K562 (cell line): ENCODE measurements at regions not wholly inside any gene's neighbourhood (a gene's known extent, or its start where the extent isn't known, plus 50 kb on each side); places are given as distances from the start of the nearest gene placed in this dataset.

Experiments used
- ATF1 ChIP-seq, 2 experiments: fragments of 450-650 bp in 1 of 2; IDR thresholded peaks; 2 replicates each; pipeline ENCODE4 v1.6.1; 2016; ENCODE audit warnings: missing compliant biosample characterization in 1 of 2, missing genetic modification characterization in 1 of 2
- ATF6 ChIP-seq: sonication (generic); formaldehyde crosslinking; IDR thresholded peaks from 2 replicates; pipeline ENCODE4 v1.4.0; 2020; ENCODE audit warnings: mild to moderate bottlenecking, missing genetic modification reagents
- CLOCK ChIP-seq: fragments of 250-450 bp; sonication (Bioruptor Pico); IDR thresholded peaks from 2 replicates; pipeline ENCODE4 v1.4.0; 2020; ENCODE audit warnings: mild to moderate bottlenecking, moderate library complexity, borderline replicate concordance
- CREB1 ChIP-seq, 2 experiments: sonication (generic) in 1 of 2; formaldehyde crosslinking in 1 of 2; IDR thresholded peaks; 2 replicates each; pipeline versions ENCODE4 v1.6.1 to v1.8.0; 2012 to 2022; ENCODE audit warnings: inconsistent platforms in 1 of 2, mild to moderate bottlenecking in 1 of 2, missing genetic modification reagents in 1 of 2, moderate library complexity in 1 of 2
- GATAD2A ChIP-seq: fragments of 450-650 bp; IDR thresholded peaks from 2 replicates; pipeline ENCODE4 v1.6.1; 2017
- GTF2B ChIP-seq: IDR thresholded peaks from 2 replicates; pipeline ENCODE4 v1.6.1; 2011; ENCODE audit not compliant: insufficient read length; ENCODE audit errors: extremely low read depth
- HEY1 ChIP-seq: fragments of 250-450 bp; sonication (Bioruptor Pico); IDR thresholded peaks from 2 replicates; pipeline ENCODE4 v1.5.0; 2020; ENCODE audit warnings: mild to moderate bottlenecking, moderate library complexity, borderline replicate concordance
- HMGXB4 ChIP-seq: sonication (generic); formaldehyde crosslinking; IDR thresholded peaks from 2 replicates; pipeline ENCODE4 v1.8.1; 2023; ENCODE audit warnings: mild to moderate bottlenecking, missing genetic modification reagents
- MAFK ChIP-seq: IDR thresholded peaks from 2 replicates; pipeline ENCODE4 v1.6.1; 2011; ENCODE audit warnings: low read length, improper control_type of control experiment
- RERE ChIP-seq: sonication (generic); formaldehyde crosslinking; IDR thresholded peaks from 2 replicates; pipeline ENCODE4 v1.8.0; 2023; ENCODE audit warnings: missing genetic modification reagents, mild to moderate bottlenecking, borderline replicate concordance
- STAT5A ChIP-seq: IDR thresholded peaks from 2 replicates; pipeline ENCODE4 v1.6.1; 2012; ENCODE audit warnings: low read length, inconsistent platforms, borderline replicate concordance
- ZNF311 ChIP-seq: fragments of 250-450 bp; sonication (Bioruptor Pico); IDR thresholded peaks from 2 replicates; pipeline ENCODE4 v1.4.0; 2020; ENCODE audit warnings: mild to moderate bottlenecking, moderate library complexity

- TF ChIP-seq CREB1 (IDR thresholded peaks at IDR 0.05), result peak; percentile 75
- peak; percentile 71 for TF ChIP-seq CREB1 (CRISPR knock-in tag; IDR thresholded peaks at IDR 0.05)
- 0 out of 2 replicates have a peak, but pooled peaks have one; percentile 35 for TF ChIP-seq HMGXB4 (CRISPR knock-in tag)
- TF ChIP-seq ATF6 (CRISPR knock-in tag), result no peak
- peak; percentile 30; the same call in 1 of the 2 replicates for TF ChIP-seq STAT5A
- no peak for TF ChIP-seq ZNF311 (CRISPR knock-in tag)
- peak; percentile 85 for TF ChIP-seq GATAD2A
- TF ChIP-seq MAFK, result peak; percentile 91
- TF ChIP-seq HEY1, result 0 out of 2 replicates have a peak, but pooled peaks have one; percentile 39
- TF ChIP-seq RERE (CRISPR knock-in tag), result 0 out of 2 replicates have a peak, but pooled peaks have one; percentile 48
- TF ChIP-seq CLOCK (CRISPR knock-in tag), result no peak; the same call in 1 of the 2 replicates
- TF ChIP-seq GTF2B, result no peak
- no peak for TF ChIP-seq ATF1 (CRISPR knock-in tag; IDR thresholded peaks at IDR 0.05)
- peak; percentile 91 for TF ChIP-seq ATF1 (tag; IDR thresholded peaks at IDR 0.05)
Observed at GRCh38 chr5:91280362-91281269, 102.5 kb downstream of the ARRDC3 start (continued).
